ENCODE measurements at regions not wholly inside any gene's neighbourhood (a gene's known extent, or its start where the extent isn't known, plus 50 kb on each side); places are given as distances from the start of the nearest gene placed in this dataset.

DNA sequence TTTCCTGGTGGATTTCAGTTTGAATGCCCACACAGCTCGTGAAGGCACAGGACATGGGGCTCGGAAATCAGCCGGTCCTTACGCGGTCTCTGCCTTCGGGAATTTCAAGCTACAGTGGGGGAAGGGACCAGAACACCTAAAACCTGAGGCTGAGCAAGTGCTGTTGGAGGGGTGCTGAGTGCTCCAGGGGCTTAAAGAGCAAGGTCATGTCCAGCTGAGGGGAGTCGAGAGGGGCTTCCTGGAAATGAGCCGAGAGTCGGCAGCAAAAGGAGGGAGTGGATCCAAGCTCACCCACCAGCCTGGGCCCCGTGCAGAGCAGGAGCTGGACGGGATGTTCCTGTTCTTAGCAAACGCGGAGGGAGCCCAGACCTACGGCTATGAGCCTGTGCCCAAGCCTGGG is 73.2 kb upstream of the RPL38 start:
- Histone ChIP-seq H3K79me2 (ENCODE audit: insufficient read depth, low read length) (no peaks in the 10 kb centered on the region), H3K27ac (ENCODE audit: extremely low read length, insufficient read depth, low read length) (no peak overlapping the region), H3K4me2 (ENCODE audit: low read depth, low read length) (no peak overlapping the region), H2AFZ (ENCODE audit: low read length) (no peak overlapping the region), H3K9ac (ENCODE audit: insufficient read depth, low read depth, low read length) (no peak overlapping the region), H4K20me1 (ENCODE audit: insufficient read depth, low read length) (no peaks in the 10 kb centered on the region; the same call in 1 of the 2 replicates), H3K36me3 (replicated peaks in 1 of 2; ENCODE audit: control insufficient read depth in 1 of 2, insufficient read depth in 2 of 2, low read length in 2 of 2) (no peaks in the 10 kb centered on the region), H3K4me3 (replicated peaks in 1 of 3; ENCODE audit: insufficient read depth in 1 of 3, low read depth in 2 of 3, low read length in 3 of 3) (no peak overlapping the region), H3K9me3 (ENCODE audit: low read length) (no peaks in the 10 kb centered on the region), H3K27me3 (ENCODE audit: control insufficient read depth in 1 of 2, insufficient read depth in 2 of 2, low read length in 2 of 2) (peaks cover 7 to 60% of the 10 kb centered on the region in 2 experiments; a peak in 3 of 5 replicates), H3K4me1 (ENCODE audit: insufficient read depth, low read length) (no peaks in the 10 kb centered on the region)
- POLR2A ChIA-PET, result no interaction called here
- DNase-seq (ENCODE audit: low spot score) (no peak), ATAC-seq (no peak), FAIRE-seq (no peak)
- TF ChIP-seq, protein P1, sequence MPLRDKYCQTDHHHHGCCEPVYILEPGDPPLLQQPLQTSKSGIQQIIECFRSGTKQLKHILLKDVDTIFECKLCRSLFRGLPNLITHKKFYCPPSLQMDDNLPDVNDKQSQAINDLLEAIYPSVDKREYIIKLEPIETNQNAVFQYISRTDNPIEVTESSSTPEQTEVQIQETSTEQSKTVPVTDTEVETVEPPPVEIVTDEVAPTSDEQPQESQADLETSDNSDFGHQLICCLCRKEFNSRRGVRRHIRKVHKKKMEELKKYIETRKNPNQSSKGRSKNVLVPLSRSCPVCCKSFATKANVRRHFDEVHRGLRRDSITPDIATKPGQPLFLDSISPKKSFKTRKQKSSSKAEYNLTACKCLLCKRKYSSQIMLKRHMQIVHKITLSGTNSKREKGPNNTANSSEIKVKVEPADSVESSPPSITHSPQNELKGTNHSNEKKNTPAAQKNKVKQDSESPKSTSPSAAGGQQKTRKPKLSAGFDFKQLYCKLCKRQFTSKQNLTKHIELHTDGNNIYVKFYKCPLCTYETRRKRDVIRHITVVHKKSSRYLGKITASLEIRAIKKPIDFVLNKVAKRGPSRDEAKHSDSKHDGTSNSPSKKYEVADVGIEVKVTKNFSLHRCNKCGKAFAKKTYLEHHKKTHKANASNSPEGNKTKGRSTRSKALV (CRISPR knock-in tag; IDR thresholded peaks at IDR 0.05), result no peak
- TF ChIP-seq NR2F1 (CRISPR knock-in tag; IDR thresholded peaks at IDR 0.05) (no peak), SALL2 (CRISPR knock-in tag; IDR thresholded peaks at IDR 0.05) (no peak), KAT7 (CRISPR knock-in tag; IDR thresholded peaks at IDR 0.05; ENCODE audit: borderline replicate concordance) (no peak), SMYD3 (CRISPR knock-in tag; IDR thresholded peaks at IDR 0.05) (no peak), ZNF746 (CRISPR knock-in tag; IDR thresholded peaks at IDR 0.05) (no peak), CCAR2 (optimal IDR thresholded peaks at IDR 0.05; ENCODE audit: low read depth, low read length) (no peak), ELF3 (CRISPR knock-in tag; IDR thresholded peaks at IDR 0.05) (no peak), MEIS2 (CRISPR knock-in tag; IDR thresholded peaks at IDR 0.05) (no peak), POLR2AphosphoS5 (IDR thresholded peaks at IDR 0.05; ENCODE audit: low read depth, low read length) (no peak), EED (CRISPR knock-in tag; IDR thresholded peaks at IDR 0.05) (no peak), PHB2 (IDR thresholded peaks at IDR 0.05; ENCODE audit: partially characterized antibody) (no peak), HNRNPUL1 (IDR thresholded peaks at IDR 0.05; ENCODE audit: low read depth, low read length) (no peak)
- CTCF ChIA-PET (ENCODE audit: low intra/inter-chr PET ratio, low total read pairs), result no interaction called here
- WGBS (ENCODE audit: low lambda C conversion rate), result 26% methylated on average over 13 of the region's 14 CpGs
- no TSS peak for BruUV-seq (replicated peaks)
- intact Hi-C loops (cut with micrococcal nuclease; ENCODE audit: unreplicated experiment), result no loop called here
- in situ Hi-C loops (cut with HindIII; ENCODE audit: extremely low pct_ligation_motif_present, low pct_unique_long_range_greater_than_20kb), result no loop called here

Measured in HepG2 (cell line).